HG03442 (cell line): ENCODE measurements at regions not wholly inside any gene's neighbourhood (a gene's known extent, or its start where the extent isn't known, plus 50 kb on each side); places are given as distances from the start of the nearest gene placed in this dataset.
"Not testable (repeated sequence)": the region's sequence is repeated elsewhere in the genome, so short reads cannot be mapped to it uniquely, and the experiment has no call there.

Source experiments
- ATAC-seq: cut with Tn5 transposase; IDR thresholded peaks from one replicate; pipeline ENCODE4 v1.9.1; 2021; ENCODE audit warnings: mild to moderate bottlenecking, moderate library complexity; ENCODE audit not compliant: unreplicated experiment

- no peak for ATAC-seq
These were observed 196.1 kb upstream of the SVIL start for GRCh38 chr10:29830531-29831512.

GRCh38 chr10:29829776-29830175, 195.0 kb upstream of the SVIL start:
- ATAC-seq = no peak

GRCh38 chr10:29828956-29829355, 194.2 kb upstream of the SVIL start:
- ATAC-seq = no peak

- ATAC-seq = no peak
These were observed 193.7 kb upstream of the SVIL start for GRCh38 chr10:29828440-29828894.

GRCh38 chr10:29827512-29827911, 192.7 kb upstream of the SVIL start:
- ATAC-seq = no peak

GRCh38 chr10:29826801-29827450, 192.2 kb upstream of the SVIL start:
- ATAC-seq = no peak

GRCh38 chr10:29826221-29826620, 191.4 kb upstream of the SVIL start:
- ATAC-seq = no peak

GRCh38 chr10:29823553-29824080, 188.8 kb upstream of the SVIL start:
- no peak for ATAC-seq

GRCh38 chr10:29820890-29821461, 186.2 kb upstream of the SVIL start:
- no peak for ATAC-seq

GRCh38 chr10:29816801-29817558, 182.2 kb upstream of the SVIL start:
- ATAC-seq = no peak

- ATAC-seq = no peak
These were observed 180.8 kb upstream of the SVIL start for GRCh38 chr10:29815572-29815971.

GRCh38 chr10:29811751-29812427, 177.1 kb upstream of the SVIL start:
- ATAC-seq = no peak

- ATAC-seq = no peak
These were observed 176.0 kb upstream of the SVIL start for GRCh38 chr10:29810816-29811215.

GRCh38 chr10:29810231-29810630, 175.5 kb upstream of the SVIL start:
- ATAC-seq = not testable (repeated sequence)

GRCh38 chr10:29809383-29809782, 174.6 kb upstream of the SVIL start:
- ATAC-seq = no peak

- no peak for ATAC-seq
These were observed 172.5 kb upstream of the SVIL start for GRCh38 chr10:29807163-29807806.

- no peak for ATAC-seq
These were observed 171.6 kb upstream of the SVIL start for GRCh38 chr10:29806350-29806788.

- no peak for ATAC-seq
These were observed 170.5 kb upstream of the SVIL start for GRCh38 chr10:29805134-29805723.
